RWPE2 (cell line): ENCODE measurements at regions not wholly inside any gene's neighbourhood (a gene's known extent, or its start where the extent isn't known, plus 50 kb on each side); places are given as distances from the start of the nearest gene placed in this dataset.

Source experiments
- ATAC-seq: fragments of 200-7000 bp; cut with Tn5 transposase; 3 replicates; pipeline ENCODE4 v1.9.1; 2021; ENCODE audit warnings: low read depth
- DNase-seq: peaks from one replicate; pipeline ENCODE4 v3.0.0-alpha.2; 2020; ENCODE audit warnings: low spot score
- H3K27ac ChIP-seq: fragments of 450-650 bp; 2 replicates; pipeline ENCODE4 v1.5.1; 2017; ENCODE audit warnings: mild to moderate bottlenecking; ENCODE audit not compliant: poor library complexity, severe bottlenecking
- H3K27me3 ChIP-seq: fragments of 250-450 bp; sonication (Bioruptor Pico); 2 replicates; pipeline ENCODE4 v1.5.1; 2021; ENCODE audit warnings: mild to moderate bottlenecking, moderate library complexity; ENCODE audit not compliant: insufficient read depth, poor library complexity, severe bottlenecking
- H3K36me3 ChIP-seq: fragments of 250-450 bp; sonication (Bioruptor Pico); 2 replicates; pipeline ENCODE4 v1.5.1; 2020; ENCODE audit warnings: low read depth, mild to moderate bottlenecking, moderate library complexity
- H3K4me1 ChIP-seq: fragments of 250-450 bp; sonication (Bioruptor Pico); 2 replicates; pipeline ENCODE4 v1.5.1; 2021; ENCODE audit warnings: mild to moderate bottlenecking, moderate library complexity; ENCODE audit not compliant: insufficient read depth, poor library complexity, severe bottlenecking
- H3K4me3 ChIP-seq: fragments of 250-450 bp; sonication (Bioruptor Pico); 2 replicates; pipeline ENCODE4 v1.5.1; 2021; ENCODE audit warnings: mild to moderate bottlenecking, moderate library complexity; ENCODE audit not compliant: severe bottlenecking
- H3K9me3 ChIP-seq: fragments of 250-450 bp; sonication (Bioruptor Pico); 2 replicates; pipeline ENCODE4 v1.5.1; 2021; ENCODE audit warnings: mild to moderate bottlenecking, moderate library complexity; ENCODE audit not compliant: severe bottlenecking
- TF ChIP-seq, protein P1 (sequence below): fragments of 450-650 bp; IDR thresholded peaks from one replicate; pipeline ENCODE4 v1.5.1; 2017; ENCODE audit warnings: mild to moderate bottlenecking, moderate library complexity; ENCODE audit not compliant: poor library complexity, severe bottlenecking

DNA sequence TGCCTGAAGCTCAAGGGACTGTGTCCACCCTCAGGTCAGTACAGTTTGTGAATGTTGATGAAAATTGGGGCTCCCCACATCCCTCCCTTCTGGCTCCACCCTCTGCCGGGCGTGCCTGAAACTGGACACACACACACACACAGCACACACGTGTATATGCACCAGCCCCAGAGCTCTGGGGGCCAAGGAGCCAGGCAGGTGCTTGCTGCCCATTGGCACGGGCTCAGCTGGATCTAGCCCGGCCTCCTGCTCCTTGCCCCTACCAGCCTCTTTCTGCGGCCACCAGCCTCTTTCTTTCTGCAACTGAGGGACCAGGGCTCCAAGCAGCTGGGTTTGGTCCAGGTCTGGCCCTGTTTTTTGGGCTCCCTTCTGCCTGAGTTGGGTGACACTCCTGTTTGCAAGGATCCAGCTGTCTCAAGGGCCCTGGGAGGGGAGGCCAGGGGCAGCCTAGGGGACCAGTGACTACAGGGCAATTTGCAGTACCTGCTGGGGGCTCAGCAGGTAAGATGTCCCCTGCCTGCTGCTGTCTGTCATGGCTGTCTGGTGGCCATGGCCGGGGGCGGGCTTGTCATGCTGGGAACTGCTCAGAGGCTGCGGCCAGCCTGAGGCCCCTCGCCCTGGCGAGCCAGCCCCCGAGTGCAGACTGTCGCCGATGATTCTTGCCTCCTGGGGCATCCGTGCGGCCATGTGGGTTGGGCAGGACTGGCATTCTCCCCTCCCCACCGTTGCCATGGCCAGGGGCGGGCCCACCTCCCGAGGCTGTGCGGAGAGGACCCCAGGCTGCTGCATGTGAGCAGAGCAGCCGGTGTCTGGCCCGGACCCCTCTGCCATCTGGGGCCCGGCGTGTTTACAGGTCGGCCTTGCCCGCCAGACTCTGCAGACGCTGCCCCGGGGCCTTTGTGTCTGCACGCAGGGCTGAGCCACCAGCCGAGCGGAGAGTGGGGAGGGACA, 51.5 kb upstream of the PPARA start:
- Histone ChIP-seq H3K4me1 (peaks cover 22% of the 10 kb centered on the region), H3K27ac (peak overlapping the region; percentile 92), H3K9me3 (no peaks in the 10 kb centered on the region), H3K36me3 (peaks cover 90% of the 10 kb centered on the region), H3K4me3 (no peak overlapping the region), H3K27me3 (no peaks in the 10 kb centered on the region)
- TF ChIP-seq, protein P1, sequence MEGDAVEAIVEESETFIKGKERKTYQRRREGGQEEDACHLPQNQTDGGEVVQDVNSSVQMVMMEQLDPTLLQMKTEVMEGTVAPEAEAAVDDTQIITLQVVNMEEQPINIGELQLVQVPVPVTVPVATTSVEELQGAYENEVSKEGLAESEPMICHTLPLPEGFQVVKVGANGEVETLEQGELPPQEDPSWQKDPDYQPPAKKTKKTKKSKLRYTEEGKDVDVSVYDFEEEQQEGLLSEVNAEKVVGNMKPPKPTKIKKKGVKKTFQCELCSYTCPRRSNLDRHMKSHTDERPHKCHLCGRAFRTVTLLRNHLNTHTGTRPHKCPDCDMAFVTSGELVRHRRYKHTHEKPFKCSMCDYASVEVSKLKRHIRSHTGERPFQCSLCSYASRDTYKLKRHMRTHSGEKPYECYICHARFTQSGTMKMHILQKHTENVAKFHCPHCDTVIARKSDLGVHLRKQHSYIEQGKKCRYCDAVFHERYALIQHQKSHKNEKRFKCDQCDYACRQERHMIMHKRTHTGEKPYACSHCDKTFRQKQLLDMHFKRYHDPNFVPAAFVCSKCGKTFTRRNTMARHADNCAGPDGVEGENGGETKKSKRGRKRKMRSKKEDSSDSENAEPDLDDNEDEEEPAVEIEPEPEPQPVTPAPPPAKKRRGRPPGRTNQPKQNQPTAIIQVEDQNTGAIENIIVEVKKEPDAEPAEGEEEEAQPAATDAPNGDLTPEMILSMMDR: no peak
- no peak for ATAC-seq
- no peak for DNase-seq

DNA sequence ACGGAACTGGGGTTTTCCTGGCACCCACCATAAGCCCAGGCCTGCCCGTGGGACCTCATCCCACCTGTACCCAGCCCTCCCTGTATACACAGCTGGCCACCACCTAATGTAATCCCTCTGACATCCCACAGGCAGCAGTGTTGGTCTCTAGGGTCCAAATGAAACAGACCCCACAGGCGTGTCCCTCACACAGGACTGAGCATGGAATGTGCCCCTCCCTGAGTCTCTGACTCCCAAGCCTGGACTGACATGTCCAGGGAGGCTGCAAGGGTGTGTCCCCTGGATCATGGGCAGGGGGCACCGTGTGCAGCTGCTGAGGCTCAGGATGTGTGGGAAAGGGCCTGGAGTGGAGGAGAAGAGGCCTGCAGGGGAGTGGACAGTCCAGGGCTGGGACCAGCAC, 50.6 kb upstream of the PPARA start:
- H3K27ac ChIP-seq: peak overlapping the region; percentile 92
- H3K4me1 ChIP-seq: peaks cover 26% of the 10 kb centered on the region

DNA sequence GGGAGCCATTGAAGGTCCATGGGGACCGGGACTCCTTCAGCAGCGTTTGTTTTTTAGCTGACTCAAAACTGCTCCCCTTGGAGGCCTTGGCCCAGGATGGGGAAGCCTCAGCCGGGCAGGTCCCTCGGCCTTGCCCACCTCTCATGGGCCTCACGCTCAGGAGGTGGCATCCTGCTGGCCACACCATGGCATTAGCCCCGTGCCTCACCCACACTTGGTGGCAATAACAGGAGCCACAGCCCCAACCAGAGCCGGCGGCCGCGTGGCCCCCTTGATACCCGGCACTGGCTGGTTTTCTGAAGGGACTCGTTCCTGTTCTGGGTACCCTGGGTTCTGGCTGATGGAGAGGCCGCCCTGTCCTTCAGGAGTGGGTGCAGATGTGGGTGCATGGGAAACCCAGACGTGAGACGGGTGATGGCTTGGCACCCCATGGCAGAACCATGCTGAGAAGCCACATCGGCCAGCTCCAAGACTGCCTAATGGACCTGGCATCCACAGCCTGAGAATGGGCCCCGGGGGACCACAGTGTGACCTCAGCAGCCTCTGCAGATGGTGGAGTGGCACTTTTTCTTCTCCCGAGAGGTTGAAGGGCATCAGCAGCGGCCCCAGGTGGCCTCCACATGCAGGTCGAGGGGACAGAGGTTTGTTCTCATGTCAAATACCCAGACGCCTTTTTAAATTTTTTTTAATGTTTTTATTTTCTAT, 49.8 kb upstream of the PPARA start:
- Histone ChIP-seq H3K9me3 (no peaks in the 10 kb centered on the region), H3K4me3 (no peak overlapping the region), H3K36me3 (peaks cover 89% of the 10 kb centered on the region), H3K27ac (peak overlapping the region; percentile 92), H3K27me3 (no peaks in the 10 kb centered on the region), H3K4me1 (peaks cover 34% of the 10 kb centered on the region)
- TF ChIP-seq, protein P1: no peak
- ATAC-seq: no peak
- no peak for DNase-seq

More for the DNA sequence above, 50.6 kb upstream of the PPARA start:
- TF ChIP-seq, protein P1: no peak
- ATAC-seq (peak; percentile 3; the same call in 2 of the 3 replicates), DNase-seq (no peak)
- Histone ChIP-seq H3K4me3 (no peak overlapping the region), H3K9me3 (no peaks in the 10 kb centered on the region), H3K27me3 (no peaks in the 10 kb centered on the region), H3K36me3 (peaks cover 89% of the 10 kb centered on the region)
